IMR-90 (cell line): ENCODE measurements at regions not wholly inside any gene's neighbourhood (a gene's known extent, or its start where the extent isn't known, plus 50 kb on each side); places are given as distances from the start of the nearest gene placed in this dataset.

ENCODE experiments used
- CTCF ChIP-seq: conservative IDR thresholded peaks from 2 replicates; pipeline ENCODE4 v1.5.1; 2012; ENCODE audit warnings: mild to moderate bottlenecking, low read depth, low read length, improper control_type of control experiment
- MAZ ChIP-seq: IDR thresholded peaks from 2 replicates; pipeline ENCODE4 v1.6.1; 2012; ENCODE audit warnings: low read depth, mild to moderate bottlenecking, low read length, improper control_type of control experiment, moderate library complexity, borderline replicate concordance
- MXI1 ChIP-seq: IDR thresholded peaks from 2 replicates; pipeline ENCODE4 v1.6.1; 2012; ENCODE audit warnings: low read depth, mild to moderate bottlenecking, low read length, moderate library complexity, borderline replicate concordance
- POLR2A ChIP-seq: IDR thresholded peaks from 2 replicates; pipeline ENCODE4 v1.6.1; 2012; ENCODE audit warnings: mild to moderate bottlenecking, low read depth, low read length
- RAD21 ChIP-seq: IDR thresholded peaks from 2 replicates; pipeline ENCODE4 v1.6.1; 2012; ENCODE audit warnings: low read length, improper control_type of control experiment
- RCOR1 ChIP-seq: IDR thresholded peaks from 2 replicates; pipeline ENCODE4 v1.6.1; 2012; ENCODE audit warnings: mild to moderate bottlenecking, low read length, improper control_type of control experiment; ENCODE audit not compliant: insufficient replicate concordance
- SMC3 ChIP-seq: fragments of 150-350 bp; IDR thresholded peaks from 2 replicates; pipeline ENCODE4 v1.6.1; 2016; ENCODE audit warnings: low read depth, mild to moderate bottlenecking, antibody characterized with exemption, low read length, moderate library complexity
- USF2 ChIP-seq: fragments of 150-350 bp; IDR thresholded peaks from 2 replicates; pipeline ENCODE4 v1.6.1; 2017; ENCODE audit warnings: mild to moderate bottlenecking, antibody characterized with exemption, low read length, low read depth

- TF ChIP-seq CTCF (no peak), RAD21 (no peak), POLR2A (no peak), RCOR1 (no peak), MAZ (no peak), SMC3 (no peak), MXI1 (no peak), USF2 (no peak)
These were observed 155.9 kb downstream of the NRN1 start for GRCh38 chr6:5850848-5851255.
